Fibroblast of lung (primary cell): ENCODE measurements at regions not wholly inside any gene's neighbourhood (a gene's known extent, or its start where the extent isn't known, plus 50 kb on each side); places are given as distances from the start of the nearest gene placed in this dataset.

ENCODE experiments used
- DNase-seq, 2 donors: peaks; one replicate each; pipeline versions ENCODE4 v3.0.0 to v3.0.0-alpha.2; 2010; ENCODE audit warnings: low read depth in 2 of 2
- H2AFZ ChIP-seq: 2 replicates; pipeline ENCODE4 v1.5.1; 2012; ENCODE audit warnings: low read length, control low read depth, inconsistent platforms
- H3K27ac ChIP-seq: 2 replicates; pipeline ENCODE4 v1.5.1; 2011; ENCODE audit warnings: low read length, control low read depth; ENCODE audit not compliant: insufficient read depth
- H3K27me3 ChIP-seq: 2 replicates; pipeline ENCODE4 v1.5.1; 2011; ENCODE audit warnings: mild to moderate bottlenecking, low read length; ENCODE audit not compliant: control insufficient read depth, insufficient read depth
- H3K36me3 ChIP-seq: 2 replicates; pipeline ENCODE4 v1.5.1; 2011; ENCODE audit warnings: low read length; ENCODE audit not compliant: control insufficient read depth, insufficient read depth
- H3K4me1 ChIP-seq: 2 replicates; pipeline ENCODE4 v1.5.1; 2011; ENCODE audit warnings: low read length; ENCODE audit not compliant: control insufficient read depth, insufficient read depth; ENCODE audit errors: extremely low read depth
- H3K4me2 ChIP-seq: 2 replicates; pipeline ENCODE4 v1.5.1; 2011; ENCODE audit warnings: low read length, control low read depth; ENCODE audit not compliant: insufficient read depth; ENCODE audit errors: extremely low read depth
- H3K4me3 ChIP-seq, 4 experiments: fragments of 200-600 bp in 1 of 4; sonication (generic) in 1 of 4; replicated peaks in 1 of 4; 2 replicates each; pipeline ENCODE4 v1.5.1; 2011 to 2016; ENCODE audit warnings: low read length in 4 of 4, low read depth in 3 of 4, mild to moderate bottlenecking in 3 of 4, control low read depth in 2 of 4, inconsistent platforms in 1 of 4, mixed read lengths in 1 of 4; ENCODE audit not compliant: insufficient read depth in 1 of 4; ENCODE audit errors: control extremely low read depth in 1 of 4
- H3K79me2 ChIP-seq: 2 replicates; pipeline ENCODE4 v1.5.1; 2012; ENCODE audit warnings: mild to moderate bottlenecking, low read length, inconsistent platforms; ENCODE audit not compliant: control insufficient read depth, insufficient read depth
- H3K9ac ChIP-seq: 2 replicates; pipeline ENCODE4 v1.5.1; 2011; ENCODE audit warnings: mild to moderate bottlenecking, low read length, control low read depth; ENCODE audit not compliant: insufficient read depth
- H3K9me3 ChIP-seq: 2 replicates; pipeline ENCODE4 v1.5.1; 2012; ENCODE audit warnings: low read depth, low read length; ENCODE audit not compliant: control insufficient read depth, insufficient read depth
- H4K20me1 ChIP-seq: 2 replicates; pipeline ENCODE4 v1.5.1; 2011; ENCODE audit warnings: low read length; ENCODE audit not compliant: control insufficient read depth, insufficient read depth; ENCODE audit errors: extremely low read depth
- CTCF ChIP-seq, 2 donors: IDR thresholded peaks in 1 of 2; conservative IDR thresholded peaks in 1 of 2; 1 replicate in 1 of 2; 2 replicates in 1 of 2; pipeline ENCODE4 v1.5.1; 2011 to 2012; ENCODE audit warnings: low read length in 2 of 2, control low read depth in 1 of 2, inconsistent platforms in 1 of 2, low read depth in 1 of 2, mild to moderate bottlenecking in 1 of 2
- EZH2 ChIP-seq: IDR thresholded peaks from 2 replicates; pipeline ENCODE4 v1.5.1; 2012; ENCODE audit warnings: low read length, control low read depth, mild to moderate bottlenecking; ENCODE audit errors: missing control alignments

- Histone ChIP-seq H3K27me3 (no peaks in the 10 kb centered on the region), H4K20me1 (no peaks in the 10 kb centered on the region), H3K4me1 (no peaks in the 10 kb centered on the region), H3K4me3 (no peak overlapping the region), H3K9ac (no peak overlapping the region), H2AFZ (no peak overlapping the region), H3K36me3 (no peaks in the 10 kb centered on the region), H3K4me2 (no peak overlapping the region), H3K9me3 (no peaks in the 10 kb centered on the region), H3K79me2 (no peaks in the 10 kb centered on the region), H3K27ac (no peak overlapping the region)
- TF ChIP-seq CTCF (conservative IDR thresholded peaks at IDR 0.05 in 1 of 2, IDR thresholded peaks at IDR 0.05 in 1 of 2; ENCODE audit: low read depth in 1 of 2, low read length in 2 of 2): no peak
- TF ChIP-seq EZH2: no peak
- DNase-seq: no peak
Measured at GRCh38 chr6:151679941-151680340, 127.5 kb upstream of the ESR1 start.

GRCh38 chr6:151680846-151681432 lies 126.5 kb upstream of the ESR1 start:
- no peaks in the 10 kb centered on the region for H4K20me1 ChIP-seq
- no peaks in the 10 kb centered on the region for H3K36me3 ChIP-seq
- no peak for DNase-seq
- H3K27me3 ChIP-seq: no peaks in the 10 kb centered on the region
- H3K9me3 ChIP-seq: no peaks in the 10 kb centered on the region
- H3K4me1 ChIP-seq: no peaks in the 10 kb centered on the region
- H3K4me2 ChIP-seq: peak overlapping the region; percentile 35
- H3K4me3 ChIP-seq: no peak overlapping the region
- H3K79me2 ChIP-seq: no peaks in the 10 kb centered on the region
- H3K9ac ChIP-seq: no peak overlapping the region
- H2AFZ ChIP-seq: no peak overlapping the region
- no peak overlapping the region for H3K27ac ChIP-seq
- TF ChIP-seq CTCF (conservative IDR thresholded peaks at IDR 0.05 in 1 of 2, IDR thresholded peaks at IDR 0.05 in 1 of 2; ENCODE audit: low read depth in 1 of 2, low read length in 2 of 2) (no peak), EZH2 (no peak)

- Histone ChIP-seq H4K20me1 (no peaks in the 10 kb centered on the region), H3K27me3 (no peaks in the 10 kb centered on the region), H3K9me3 (no peaks in the 10 kb centered on the region), H3K79me2 (no peaks in the 10 kb centered on the region), H3K4me3 (peak overlapping the region in 1 of 4 experiments; percentile 44), H3K36me3 (no peaks in the 10 kb centered on the region), H3K27ac (no peak overlapping the region), H3K9ac (no peak overlapping the region), H3K4me1 (no peaks in the 10 kb centered on the region), H2AFZ (no peak overlapping the region), H3K4me2 (peak overlapping the region; percentile 59)
- no peak for TF ChIP-seq EZH2
- no peak for TF ChIP-seq CTCF (conservative IDR thresholded peaks at IDR 0.05 in 1 of 2, IDR thresholded peaks at IDR 0.05 in 1 of 2; ENCODE audit: low read depth in 1 of 2, low read length in 2 of 2)
- peak in 1 of 2 donors; percentile 28 for DNase-seq
Measured at GRCh38 chr6:151681433-151682059, 125.9 kb upstream of the ESR1 start.
